Nephron (organoid): ENCODE measurements at regions not wholly inside any gene's neighbourhood (a gene's known extent, or its start where the extent isn't known, plus 50 kb on each side); places are given as distances from the start of the nearest gene placed in this dataset.

Experiments
- H3K27ac Mint-ChIP-seq, 3 experiments: 2 replicates each; pipeline ENCODE4 v1.8.0; 2020; ENCODE audit warnings: mixed read lengths in 3 of 3, mild to moderate bottlenecking in 2 of 3, moderate library complexity in 1 of 3
- H3K27me3 Mint-ChIP-seq: 2 replicates; pipeline ENCODE4 v1.8.0; 2021; ENCODE audit warnings: low read depth, mild to moderate bottlenecking, moderate library complexity, mixed read lengths
- H3K36me3 Mint-ChIP-seq: 2 replicates; pipeline ENCODE4 v1.8.0; 2020; ENCODE audit warnings: low read depth, mixed read lengths
- H3K4me1 Mint-ChIP-seq: 2 replicates; pipeline ENCODE4 v1.8.0; 2020; ENCODE audit warnings: mixed read lengths
- H3K4me3 Mint-ChIP-seq, 3 experiments: 2 replicates each; pipeline ENCODE4 v1.8.0; 2020; ENCODE audit warnings: mild to moderate bottlenecking in 3 of 3, mixed read lengths in 3 of 3, moderate library complexity in 2 of 3
- H3K9me3 Mint-ChIP-seq: 2 replicates; pipeline ENCODE4 v1.8.0; 2020; ENCODE audit warnings: mixed read lengths
- CTCF ChIP-seq, 3 experiments: fragments of 200-600 bp; sonication (generic); IDR thresholded peaks; one replicate each; pipeline ENCODE4 v1.5.0; 2021; ENCODE audit warnings: antibody characterized with exemption in 3 of 3; ENCODE audit not compliant: unreplicated experiment in 3 of 3

GRCh38 chr2:4139731-4140130 lies 436.4 kb downstream of the DCDC2C start:
- TF ChIP-seq CTCF (IDR thresholded peaks at IDR 0.05; ENCODE audit: unreplicated experiment in 3 of 3), result no peak
- H3K4me3 Mint-ChIP-seq, result no peak overlapping the region

GRCh38 chr2:4140281-4140970 lies 437.1 kb downstream of the DCDC2C start:
- Mint-ChIP-seq H3K36me3 (no peaks in the 10 kb centered on the region), H3K4me1 (peaks cover 26% of the 10 kb centered on the region), H3K9me3 (peaks cover 2% of the 10 kb centered on the region), H3K27ac (peak overlapping the region; percentile 51 to 71 (median 69)), H3K27me3 (peaks cover 7% of the 10 kb centered on the region), H3K4me3 (peak overlapping the region in 1 of 3 experiments; percentile 38)
- no peak for TF ChIP-seq CTCF (IDR thresholded peaks at IDR 0.05; ENCODE audit: unreplicated experiment in 3 of 3)

More at GRCh38 chr2:4139731-4140130, 436.4 kb downstream of the DCDC2C start:
- peak overlapping the region; percentile 51 to 69 (median 55) for H3K27ac Mint-ChIP-seq
- H3K9me3 Mint-ChIP-seq, result peaks cover 2% of the 10 kb centered on the region
- H3K4me1 Mint-ChIP-seq, result peaks cover 32% of the 10 kb centered on the region
- no peaks in the 10 kb centered on the region for H3K36me3 Mint-ChIP-seq
- H3K27me3 Mint-ChIP-seq, result peaks cover 7% of the 10 kb centered on the region

- Mint-ChIP-seq H3K27ac (no peak overlapping the region), H3K36me3 (no peaks in the 10 kb centered on the region), H3K9me3 (peaks cover 11% of the 10 kb centered on the region), H3K4me3 (no peak overlapping the region), H3K27me3 (no peaks in the 10 kb centered on the region), H3K4me1 (peaks cover 11% of the 10 kb centered on the region)
- no peak for TF ChIP-seq CTCF (IDR thresholded peaks at IDR 0.05; ENCODE audit: unreplicated experiment in 3 of 3)
Measured at GRCh38 chr2:4144731-4145130, 441.4 kb downstream of the DCDC2C start.

GRCh38 chr2:4151521-4151920 lies 448.1 kb downstream of the DCDC2C start:
- H3K9me3 Mint-ChIP-seq, result peaks cover 18% of the 10 kb centered on the region
- H3K27me3 Mint-ChIP-seq, result peaks cover 4% of the 10 kb centered on the region
- H3K4me1 Mint-ChIP-seq, result no peaks in the 10 kb centered on the region
- no peak for TF ChIP-seq CTCF (IDR thresholded peaks at IDR 0.05; ENCODE audit: unreplicated experiment in 3 of 3)
- no peak overlapping the region for H3K27ac Mint-ChIP-seq
- no peak overlapping the region for H3K4me3 Mint-ChIP-seq
- no peaks in the 10 kb centered on the region for H3K36me3 Mint-ChIP-seq

- Mint-ChIP-seq H3K27me3 (peaks cover 4% of the 10 kb centered on the region), H3K36me3 (no peaks in the 10 kb centered on the region), H3K9me3 (peaks cover 24% of the 10 kb centered on the region), H3K4me1 (no peaks in the 10 kb centered on the region), H3K4me3 (no peak overlapping the region), H3K27ac (no peak overlapping the region)
- no peak for TF ChIP-seq CTCF (IDR thresholded peaks at IDR 0.05; ENCODE audit: unreplicated experiment in 3 of 3)
Measured at GRCh38 chr2:4152051-4152450, 448.7 kb downstream of the DCDC2C start.

GRCh38 chr2:4168834-4169233 lies 465.5 kb downstream of the DCDC2C start:
- Mint-ChIP-seq H3K27ac (no peak overlapping the region), H3K4me1 (no peaks in the 10 kb centered on the region), H3K9me3 (peaks cover 34% of the 10 kb centered on the region), H3K36me3 (peaks cover 3% of the 10 kb centered on the region), H3K27me3 (no peaks in the 10 kb centered on the region), H3K4me3 (no peak overlapping the region)
- no peak for TF ChIP-seq CTCF (IDR thresholded peaks at IDR 0.05; ENCODE audit: unreplicated experiment in 3 of 3)
